ENCODE measurements at regions not wholly inside any gene's neighbourhood (a gene's known extent, or its start where the extent isn't known, plus 50 kb on each side); places are given as distances from the start of the nearest gene placed in this dataset.

DNA sequence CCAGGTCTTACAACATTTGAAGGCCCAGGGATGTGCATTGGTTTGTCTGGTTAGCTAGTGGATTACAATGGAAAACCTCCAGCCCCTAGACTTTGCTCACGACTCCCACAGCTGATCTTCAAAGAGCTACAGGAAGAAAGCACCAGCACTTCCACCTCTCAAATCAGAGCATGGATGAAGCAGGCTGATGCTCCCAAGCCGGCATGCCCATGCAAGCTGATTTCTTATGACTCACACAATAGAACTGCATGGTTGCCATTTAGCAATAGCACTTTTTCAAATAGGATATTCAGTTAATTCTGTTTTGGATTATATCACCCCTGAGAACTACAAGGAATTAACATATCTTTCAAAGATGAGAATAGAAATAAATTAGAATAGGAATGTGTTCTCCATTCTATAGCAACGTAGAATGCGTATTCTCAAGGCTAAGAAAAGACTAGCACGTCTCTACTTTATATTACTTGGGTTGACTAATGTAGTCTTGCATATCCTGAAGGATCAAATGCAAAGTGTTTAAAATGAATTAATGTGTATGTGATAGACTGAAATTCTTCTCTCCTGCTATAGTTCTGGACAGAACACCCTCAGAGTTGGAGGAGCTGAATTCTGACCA is 292.4 kb downstream of the TRIB2 start:
- Histone ChIP-seq H3K4me2 (ENCODE audit: insufficient read depth, low read length) (no peak overlapping the region), H3K36me3 (ENCODE audit: insufficient read depth, low read length) (no peaks in the 10 kb centered on the region), H3K4me1 (ENCODE audit: insufficient read depth, low read length) (peaks cover 14% of the 10 kb centered on the region), H3K27ac (ENCODE audit: low read length) (no peak overlapping the region), H3K9me3 (ENCODE audit: insufficient read depth, low read length, severe bottlenecking) (no peaks in the 10 kb centered on the region), H3K79me2 (ENCODE audit: insufficient read depth, low read length) (no peaks in the 10 kb centered on the region), H3K4me3 (ENCODE audit: low read depth in 1 of 2, low read length in 2 of 2) (no peak overlapping the region), H2AFZ (ENCODE audit: low read depth, low read length) (no peak overlapping the region), H3K27me3 (ENCODE audit: insufficient read depth, low read length, poor library complexity) (no peaks in the 10 kb centered on the region), H3K9ac (ENCODE audit: low read depth, low read length) (no peak overlapping the region), H4K20me1 (ENCODE audit: insufficient read depth, low read length) (no peaks in the 10 kb centered on the region)
- no peak for DNase-seq
- no peak for TF ChIP-seq EZH2 (IDR thresholded peaks at IDR 0.05; ENCODE audit: borderline replicate concordance, low read depth, low read length, severe bottlenecking)
- TF ChIP-seq, protein P1, sequence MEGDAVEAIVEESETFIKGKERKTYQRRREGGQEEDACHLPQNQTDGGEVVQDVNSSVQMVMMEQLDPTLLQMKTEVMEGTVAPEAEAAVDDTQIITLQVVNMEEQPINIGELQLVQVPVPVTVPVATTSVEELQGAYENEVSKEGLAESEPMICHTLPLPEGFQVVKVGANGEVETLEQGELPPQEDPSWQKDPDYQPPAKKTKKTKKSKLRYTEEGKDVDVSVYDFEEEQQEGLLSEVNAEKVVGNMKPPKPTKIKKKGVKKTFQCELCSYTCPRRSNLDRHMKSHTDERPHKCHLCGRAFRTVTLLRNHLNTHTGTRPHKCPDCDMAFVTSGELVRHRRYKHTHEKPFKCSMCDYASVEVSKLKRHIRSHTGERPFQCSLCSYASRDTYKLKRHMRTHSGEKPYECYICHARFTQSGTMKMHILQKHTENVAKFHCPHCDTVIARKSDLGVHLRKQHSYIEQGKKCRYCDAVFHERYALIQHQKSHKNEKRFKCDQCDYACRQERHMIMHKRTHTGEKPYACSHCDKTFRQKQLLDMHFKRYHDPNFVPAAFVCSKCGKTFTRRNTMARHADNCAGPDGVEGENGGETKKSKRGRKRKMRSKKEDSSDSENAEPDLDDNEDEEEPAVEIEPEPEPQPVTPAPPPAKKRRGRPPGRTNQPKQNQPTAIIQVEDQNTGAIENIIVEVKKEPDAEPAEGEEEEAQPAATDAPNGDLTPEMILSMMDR (IDR thresholded peaks at IDR 0.05; ENCODE audit: borderline replicate concordance, extremely low read depth, low read length, poor library complexity, severe bottlenecking) = no peak
- ATAC-seq (ENCODE audit: insufficient read depth, low read depth) = no peak

DNA sequence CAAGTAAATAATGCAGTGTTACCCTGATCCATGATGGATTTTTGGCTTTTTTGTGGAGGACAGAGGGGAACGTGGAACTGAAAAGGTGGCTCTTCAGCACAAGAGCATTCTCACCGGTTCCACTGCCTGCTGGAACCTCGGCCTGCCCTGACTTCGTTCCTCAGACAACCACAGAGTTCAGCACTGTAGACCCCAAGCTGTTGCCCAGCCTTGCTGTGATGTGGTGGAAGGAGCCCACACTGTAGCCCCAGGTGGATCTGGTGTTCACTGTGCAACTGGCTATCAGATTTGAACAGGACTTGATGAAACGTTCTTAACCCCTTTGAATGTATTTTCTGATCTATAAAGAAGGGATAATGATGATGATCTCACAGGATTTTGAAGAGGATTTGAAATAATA is 293.5 kb downstream of the TRIB2 start:
- no peak overlapping the region for H3K4me3 ChIP-seq (ENCODE audit: low read depth in 1 of 2, low read length in 2 of 2)
- no peaks in the 10 kb centered on the region for H3K79me2 ChIP-seq (ENCODE audit: insufficient read depth, low read length)
- no peaks in the 10 kb centered on the region for H3K9me3 ChIP-seq (ENCODE audit: insufficient read depth, low read length, severe bottlenecking)
- no peak overlapping the region for H3K27ac ChIP-seq (ENCODE audit: low read length)
- H4K20me1 ChIP-seq (ENCODE audit: insufficient read depth, low read length) = no peaks in the 10 kb centered on the region
- H3K9ac ChIP-seq (ENCODE audit: low read depth, low read length) = no peak overlapping the region
- H3K4me1 ChIP-seq (ENCODE audit: insufficient read depth, low read length) = peaks cover 14% of the 10 kb centered on the region
- peak; percentile 61 for DNase-seq
- H2AFZ ChIP-seq (ENCODE audit: low read depth, low read length) = no peak overlapping the region
- no peaks in the 10 kb centered on the region for H3K36me3 ChIP-seq (ENCODE audit: insufficient read depth, low read length)
- H3K4me2 ChIP-seq (ENCODE audit: insufficient read depth, low read length) = no peak overlapping the region
- no peaks in the 10 kb centered on the region for H3K27me3 ChIP-seq (ENCODE audit: insufficient read depth, low read length, poor library complexity)
- peak; percentile 87 for ATAC-seq (ENCODE audit: insufficient read depth, low read depth)
- TF ChIP-seq, protein P1 (IDR thresholded peaks at IDR 0.05; ENCODE audit: borderline replicate concordance, extremely low read depth, low read length, poor library complexity, severe bottlenecking) = no peak
- no peak for TF ChIP-seq EZH2 (IDR thresholded peaks at IDR 0.05; ENCODE audit: borderline replicate concordance, low read depth, low read length, severe bottlenecking)

DNA sequence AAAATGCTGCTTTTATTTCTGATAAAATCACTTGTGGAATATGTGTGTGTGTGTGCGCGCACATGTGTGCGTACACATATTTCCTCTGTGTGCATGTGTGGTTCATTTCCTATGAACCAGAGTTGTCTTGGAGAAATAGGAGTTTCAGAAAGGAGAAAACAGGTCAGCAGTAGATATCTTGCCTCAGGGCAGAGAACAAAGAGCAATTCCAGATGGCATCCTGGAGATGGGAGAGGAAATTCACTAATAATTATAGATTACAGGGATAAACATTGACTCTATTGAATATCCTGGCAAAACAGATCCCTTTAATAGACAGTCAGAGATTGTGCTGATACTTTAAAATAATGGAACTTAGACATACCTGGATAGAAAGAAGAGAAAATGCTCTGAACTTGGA is 298.0 kb downstream of the TRIB2 start:
- ATAC-seq (ENCODE audit: insufficient read depth, low read depth) = no peak
- no peaks in the 10 kb centered on the region for H3K9me3 ChIP-seq (ENCODE audit: insufficient read depth, low read length, severe bottlenecking)
- no peaks in the 10 kb centered on the region for H3K79me2 ChIP-seq (ENCODE audit: insufficient read depth, low read length)
- no peaks in the 10 kb centered on the region for H4K20me1 ChIP-seq (ENCODE audit: insufficient read depth, low read length)
- H3K9ac ChIP-seq (ENCODE audit: low read depth, low read length) = no peak overlapping the region
- no peak overlapping the region for H3K4me3 ChIP-seq (ENCODE audit: low read depth in 1 of 2, low read length in 2 of 2)
- TF ChIP-seq EZH2 (IDR thresholded peaks at IDR 0.05; ENCODE audit: borderline replicate concordance, low read depth, low read length, severe bottlenecking) = no peak
- TF ChIP-seq, protein P1 (IDR thresholded peaks at IDR 0.05; ENCODE audit: borderline replicate concordance, extremely low read depth, low read length, poor library complexity, severe bottlenecking) = no peak
- H2AFZ ChIP-seq (ENCODE audit: low read depth, low read length) = no peak overlapping the region
- no peak overlapping the region for H3K4me2 ChIP-seq (ENCODE audit: insufficient read depth, low read length)
- DNase-seq = no peak
- no peak overlapping the region for H3K27ac ChIP-seq (ENCODE audit: low read length)
- no peaks in the 10 kb centered on the region for H3K36me3 ChIP-seq (ENCODE audit: insufficient read depth, low read length)
- H3K27me3 ChIP-seq (ENCODE audit: insufficient read depth, low read length, poor library complexity) = no peaks in the 10 kb centered on the region
- no peaks in the 10 kb centered on the region for H3K4me1 ChIP-seq (ENCODE audit: insufficient read depth, low read length)
